ENCODE measurements at regions not wholly inside any gene's neighbourhood (a gene's known extent, or its start where the extent isn't known, plus 50 kb on each side); places are given as distances from the start of the nearest gene placed in this dataset.
"Not testable (repeated sequence)": the region's sequence is repeated elsewhere in the genome, so short reads cannot be mapped to it uniquely, and the experiment has no call there.

GRCh38 chr7:113784316-113784715 is 134.5 kb downstream of the PPP1R3A start:
- DNase-seq (ENCODE audit: low read depth, low spot score): no peak

GRCh38 chr7:113783403-113783802 is 135.4 kb downstream of the PPP1R3A start:
- DNase-seq (ENCODE audit: low read depth, low spot score): no peak

DNA sequence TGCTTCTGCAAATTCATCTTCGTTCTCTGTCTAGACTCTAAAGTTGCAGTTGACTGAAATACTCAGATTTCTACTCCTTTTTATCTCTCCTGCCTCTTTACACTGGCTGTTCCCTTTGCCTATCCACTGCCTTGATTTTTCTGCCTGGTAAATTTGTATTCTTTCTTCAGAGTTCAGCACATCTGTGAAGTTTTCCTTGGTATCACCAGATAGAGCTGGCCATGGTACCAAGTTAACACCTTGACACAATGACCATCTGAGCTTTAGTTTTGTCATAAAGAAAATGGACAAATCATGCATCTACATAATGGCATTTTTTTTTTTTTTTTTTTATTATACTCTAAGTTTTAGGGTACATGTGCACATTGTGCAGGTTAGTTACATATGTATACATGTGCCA is 143.0 kb downstream of the PPP1R3A start:
- DNase-seq (ENCODE audit: low read depth, low spot score): no peak

DNA sequence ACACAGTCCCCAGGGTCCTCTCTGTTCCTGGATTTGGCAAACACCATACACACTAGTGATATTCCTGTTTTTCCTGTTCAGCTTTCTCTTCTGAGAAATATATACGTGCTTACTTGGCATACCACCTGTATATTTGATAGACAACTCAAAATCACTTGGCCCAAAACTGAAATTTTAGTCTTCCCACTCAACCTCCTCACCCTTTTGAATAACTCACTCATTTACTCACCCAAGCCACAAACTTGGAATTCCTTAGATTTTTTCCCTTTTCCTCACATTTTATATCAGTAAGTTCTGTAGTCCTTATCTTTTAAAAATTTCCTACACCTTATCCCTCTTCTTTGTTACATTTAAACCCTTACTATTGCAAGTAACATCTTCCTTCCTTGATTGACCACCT is 143.4 kb downstream of the PPP1R3A start:
- DNase-seq (ENCODE audit: low read depth, low spot score): no peak

DNA sequence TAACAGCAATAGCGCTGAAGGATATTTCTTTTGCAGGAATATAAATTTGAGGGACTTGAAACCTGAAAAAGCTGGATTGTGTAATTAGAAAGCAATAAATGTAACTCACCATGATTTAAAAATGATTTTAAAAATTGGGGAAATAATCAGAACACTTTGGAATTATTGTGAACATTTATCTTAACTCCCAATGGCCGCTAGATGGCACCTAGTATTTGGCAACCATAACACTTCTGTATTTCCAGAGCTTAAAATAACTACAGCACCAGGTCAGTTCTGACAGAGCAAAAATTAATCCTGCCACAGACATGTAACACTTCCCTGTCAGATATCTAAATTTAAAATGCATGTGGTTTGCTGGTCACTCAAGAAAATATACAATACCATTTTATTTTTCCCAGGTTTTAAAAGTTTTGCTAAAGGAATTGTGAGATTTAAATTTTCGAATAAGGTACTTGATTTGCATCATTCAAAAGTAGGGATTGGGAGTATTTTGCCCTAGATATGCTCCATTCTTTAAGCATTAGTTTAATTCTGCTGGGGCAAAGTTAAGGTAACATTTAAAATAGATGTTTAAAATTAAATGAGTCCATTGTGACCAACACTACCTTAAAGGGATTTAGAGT is 144.5 kb downstream of the PPP1R3A start:
- DNase-seq (ENCODE audit: low read depth, low spot score): peak; percentile 46

GRCh38 chr7:113770146-113770738 is 148.6 kb downstream of the PPP1R3A start:
- DNase-seq (ENCODE audit: low read depth, low spot score): no peak

DNA sequence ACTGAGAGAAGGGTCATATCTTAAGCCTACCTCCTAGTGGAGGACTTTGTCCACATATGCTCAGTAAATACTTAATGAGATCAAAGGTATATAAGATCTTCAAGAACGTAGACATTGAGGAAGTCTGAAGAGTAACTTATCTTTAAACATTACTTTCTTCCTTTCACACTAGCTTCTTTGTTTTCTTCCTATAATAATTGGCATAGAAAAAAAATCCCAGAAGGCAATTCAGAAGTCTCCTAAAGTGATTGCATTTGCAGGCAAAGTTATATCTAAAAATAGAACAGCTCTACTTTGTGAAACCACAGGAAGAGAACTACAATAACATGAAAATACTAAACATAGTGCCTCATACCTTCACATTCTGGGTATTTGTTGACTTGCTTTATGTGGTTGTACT is 150.4 kb downstream of the PPP1R3A start:
- no peak for DNase-seq (ENCODE audit: low read depth, low spot score)

- peak; percentile 46 for DNase-seq (ENCODE audit: low read depth, low spot score)
These were observed 154.3 kb downstream of the PPP1R3A start for GRCh38 chr7:113764401-113765035.

GRCh38 chr7:113763226-113763625 is 155.6 kb downstream of the PPP1R3A start:
- DNase-seq (ENCODE audit: low read depth, low spot score): no peak

DNA sequence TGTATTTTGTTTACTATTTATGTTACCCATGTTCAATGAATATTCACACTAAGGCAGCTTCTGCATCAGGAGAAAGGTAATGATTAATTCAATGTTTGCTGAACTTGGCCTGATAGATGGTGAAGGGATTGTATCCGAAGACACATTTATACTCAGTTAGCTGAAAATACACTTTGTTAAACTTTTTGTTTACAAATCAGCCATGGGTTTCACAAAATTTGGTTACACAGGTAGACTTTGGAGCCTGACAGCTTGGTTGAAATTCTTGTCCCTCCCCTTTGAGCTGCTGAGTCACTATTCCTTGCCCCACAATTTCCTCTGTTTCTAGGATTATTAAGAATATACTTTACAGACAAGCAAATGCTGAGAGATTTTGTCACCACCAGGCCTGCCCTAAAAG is 162.6 kb downstream of the PPP1R3A start:
- DNase-seq (ENCODE audit: low read depth, low spot score): no peak

GRCh38 chr7:113752689-113753088 is 166.1 kb downstream of the PPP1R3A start:
- no peak for DNase-seq (ENCODE audit: low read depth, low spot score)

DNA sequence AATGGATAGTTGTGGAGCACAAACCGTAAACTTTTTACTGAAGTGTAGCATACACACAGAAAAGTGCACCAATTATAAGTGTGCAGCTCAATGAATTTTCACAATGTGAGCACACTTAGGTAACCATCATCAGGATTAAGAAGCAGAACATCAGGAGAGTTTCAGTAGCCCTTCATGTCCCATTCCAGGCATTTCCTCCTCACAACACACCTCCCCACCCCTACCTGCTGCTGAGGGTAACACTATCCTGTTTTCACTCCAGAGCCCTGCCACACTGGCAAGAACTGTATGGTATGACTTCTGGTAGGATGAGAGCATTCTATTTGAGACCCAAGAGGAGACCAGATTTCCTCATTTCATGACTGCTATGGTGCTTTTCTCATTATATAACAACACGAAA is 166.5 kb downstream of the PPP1R3A start:
- no peak for DNase-seq (ENCODE audit: low read depth, low spot score)

- no peak for DNase-seq (ENCODE audit: low read depth, low spot score)
These were observed 167.3 kb downstream of the PPP1R3A start for GRCh38 chr7:113751547-113751946.

DNA sequence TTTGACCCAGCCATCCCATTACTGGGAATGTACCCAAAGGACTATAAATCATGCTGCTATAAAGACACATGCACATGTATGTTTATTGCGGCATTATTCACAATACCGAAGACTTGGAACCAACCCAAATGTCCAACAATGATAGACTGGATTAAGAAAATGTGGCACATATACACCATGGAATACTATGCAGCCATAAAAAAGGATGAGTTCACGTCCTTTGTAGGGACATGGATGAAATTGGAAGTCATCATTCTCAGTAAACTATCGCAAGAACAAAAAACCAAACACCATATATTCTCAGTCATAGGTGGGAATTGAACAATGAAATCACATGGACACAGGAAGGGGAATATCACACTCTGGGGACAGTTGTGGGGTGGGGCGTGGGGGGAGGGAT is 170.4 kb downstream of the PPP1R3A start:
- not testable (repeated sequence) for DNase-seq (ENCODE audit: low read depth, low spot score)

DNA sequence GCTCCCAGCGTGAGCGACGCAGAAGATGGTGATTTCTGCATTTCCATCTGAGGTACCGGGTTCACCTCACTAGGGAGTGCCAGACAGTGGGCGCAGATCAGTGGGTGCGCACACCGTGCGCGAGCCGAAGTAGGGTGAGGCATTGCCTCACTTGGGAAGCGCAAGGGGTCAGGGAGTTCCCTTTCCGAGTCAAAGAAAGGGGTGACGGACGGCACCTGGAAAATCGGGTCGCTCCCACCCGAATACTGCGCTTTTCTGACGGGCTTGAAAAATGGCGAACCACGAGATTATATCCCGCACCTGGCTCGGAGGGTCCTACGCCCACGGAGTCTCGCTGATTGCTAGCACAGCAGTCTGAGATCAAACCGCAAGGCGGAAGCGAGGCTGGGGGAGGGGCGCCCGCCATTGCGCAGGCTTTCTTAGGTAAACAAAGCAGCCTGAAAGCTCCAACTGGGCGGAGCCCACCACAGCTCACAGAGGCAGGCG is 175.8 kb downstream of the PPP1R3A start:
- DNase-seq (ENCODE audit: low read depth, low spot score): not testable (repeated sequence)

DNA sequence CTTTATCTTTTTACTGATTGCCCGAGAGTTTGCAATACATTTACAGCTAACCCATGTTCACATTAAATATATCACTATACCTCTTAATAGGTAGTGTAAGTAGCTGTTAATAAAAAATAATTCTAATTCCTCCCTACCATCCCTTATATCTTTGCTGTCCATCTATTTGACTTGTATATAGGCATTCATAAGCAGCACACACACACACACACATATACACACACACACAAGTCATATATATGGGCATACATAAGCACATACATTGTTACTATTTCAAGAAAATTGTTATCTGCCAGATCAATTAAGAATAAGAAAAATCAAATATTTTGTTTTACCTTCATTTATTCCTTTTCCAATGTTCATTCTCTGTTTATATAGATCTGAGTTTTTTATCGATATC is 176.4 kb downstream of the PPP1R3A start:
- no peak for DNase-seq (ENCODE audit: low read depth, low spot score)

GRCh38 chr7:113731571-113731970 is 187.2 kb downstream of the PPP1R3A start:
- DNase-seq (ENCODE audit: low read depth, low spot score): no peak

DNA sequence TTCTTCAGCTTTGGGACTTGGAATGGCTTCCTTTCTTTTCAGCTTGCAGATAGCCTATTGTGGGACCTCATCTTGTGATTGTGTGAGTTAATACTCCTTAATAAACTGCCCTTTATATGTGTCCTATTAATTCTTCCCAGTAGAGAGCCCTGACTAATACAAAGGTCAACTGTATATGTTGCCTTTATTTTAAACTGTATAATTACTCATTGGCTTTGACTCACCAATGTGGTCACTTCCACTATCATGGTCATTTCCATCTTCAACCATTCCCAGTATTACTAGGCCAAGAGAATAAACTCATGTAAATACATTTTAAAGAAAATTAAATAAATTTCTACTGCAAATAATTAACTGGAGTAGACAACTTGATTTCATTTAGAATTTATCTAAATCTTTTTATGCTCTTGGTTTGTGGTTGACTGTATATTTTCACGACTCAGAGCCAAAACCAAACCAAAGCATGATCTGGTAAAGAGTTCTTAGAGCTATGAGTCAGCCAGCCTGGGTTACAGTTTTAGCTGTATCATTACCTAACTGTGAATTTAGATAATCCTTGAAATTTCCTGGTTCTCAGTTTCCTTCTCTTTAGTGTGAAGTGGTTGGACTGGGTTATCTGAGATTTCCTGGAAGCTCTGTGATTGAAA is 188.4 kb downstream of the PPP1R3A start:
- DNase-seq (ENCODE audit: low read depth, low spot score): no peak

GRCh38 chr7:113727486-113727885 is 191.3 kb downstream of the PPP1R3A start:
- no peak for DNase-seq (ENCODE audit: low read depth, low spot score)

GRCh38 chr7:113722006-113722405 is 196.8 kb downstream of the PPP1R3A start:
- no peak for DNase-seq (ENCODE audit: low read depth, low spot score)

- DNase-seq (ENCODE audit: low read depth, low spot score): no peak
These were observed 201.1 kb downstream of the PPP1R3A start for GRCh38 chr7:113717739-113718138.

DNA sequence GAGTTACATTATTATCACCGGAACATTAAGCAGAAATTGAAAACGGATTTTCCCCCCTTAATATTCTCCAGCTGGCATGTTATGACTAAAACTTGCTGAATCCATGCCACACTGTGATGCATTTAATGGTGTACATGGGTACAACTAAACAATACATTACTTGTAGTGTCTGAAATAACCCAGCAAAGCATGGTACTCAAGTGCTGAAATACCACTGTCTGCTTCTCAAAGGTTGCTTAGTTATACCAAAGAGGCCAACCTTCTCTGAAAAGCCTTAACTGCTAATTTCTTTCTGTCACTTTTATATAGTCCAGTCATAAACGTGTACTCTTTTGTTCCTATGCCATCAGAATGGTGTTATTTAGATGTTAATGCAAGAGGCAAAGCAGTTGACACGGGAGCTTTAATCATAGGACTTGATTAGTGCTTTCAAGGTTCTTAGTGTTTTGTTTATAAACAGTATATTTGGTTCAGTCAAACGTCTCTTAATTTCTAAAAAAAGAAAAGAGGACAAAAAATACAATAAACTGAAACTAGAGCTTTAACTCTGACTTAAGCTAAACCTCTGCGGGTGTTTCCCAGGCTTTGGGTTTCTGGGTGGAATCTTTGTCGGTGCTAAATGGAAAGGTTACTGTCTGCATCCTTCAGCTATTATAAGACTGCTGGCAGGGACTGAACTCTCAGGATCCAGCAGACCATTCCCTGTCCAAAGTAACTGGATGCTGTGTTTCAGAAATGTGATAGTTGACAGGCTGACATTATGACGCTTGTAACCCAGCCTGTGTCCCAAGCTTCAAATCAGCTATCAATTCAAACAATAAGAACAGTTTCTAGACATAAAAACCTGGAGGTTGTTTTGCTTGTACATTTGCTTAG is 202.6 kb downstream of the PPP1R3A start:
- no peak for DNase-seq (ENCODE audit: low read depth, low spot score)

Data from smooth muscle cell of the brain vasculature (primary cell).